ENCODE measurements at regions not wholly inside any gene's neighbourhood (a gene's known extent, or its start where the extent isn't known, plus 50 kb on each side); places are given as distances from the start of the nearest gene placed in this dataset.

GRCh38 chr4:173794662-173795061 lies 264.6 kb upstream of the HAND2 start:
- TF ChIP-seq CTCF (IDR thresholded peaks at IDR 0.05) (no peak), POLR2A (IDR thresholded peaks at IDR 0.05) (no peak), EP300 (IDR thresholded peaks at IDR 0.05) (no peak), POLR2AphosphoS5 (IDR thresholded peaks at IDR 0.05) (no peak)
